ENCODE measurements at regions not wholly inside any gene's neighbourhood (a gene's known extent, or its start where the extent isn't known, plus 50 kb on each side); places are given as distances from the start of the nearest gene placed in this dataset.
"Not testable (repeated sequence)": the region's sequence is repeated elsewhere in the genome, so short reads cannot be mapped to it uniquely, and the experiment has no call there.

GRCh38 chr5:174459832-174460448 lies 264.4 kb upstream of the MSX2 start:
- no peak for DNase-seq
- no peak for TF ChIP-seq CTCF (IDR thresholded peaks at IDR 0.05; ENCODE audit: low read depth, low read length)
- H3K27ac ChIP-seq, result no peak overlapping the region
- H3K27me3 ChIP-seq (ENCODE audit: insufficient read depth, low read depth, severe bottlenecking), result peaks cover 34% of the 10 kb centered on the region
- H3K36me3 ChIP-seq, result no peaks in the 10 kb centered on the region
- H3K4me3 ChIP-seq (ENCODE audit: low read depth, low read length), result no peak overlapping the region
- H3K9me3 ChIP-seq (ENCODE audit: severe bottlenecking), result no peaks in the 10 kb centered on the region

- Histone ChIP-seq H3K36me3 (no peaks in the 10 kb centered on the region), H3K27me3 (ENCODE audit: insufficient read depth, low read depth, severe bottlenecking) (peaks cover 24% of the 10 kb centered on the region)
- TF ChIP-seq CTCF (IDR thresholded peaks at IDR 0.05; ENCODE audit: low read depth, low read length), result no peak
Measured at GRCh38 chr5:174462129-174462528, 262.3 kb upstream of the MSX2 start.

GRCh38 chr5:174464504-174465165 lies 259.7 kb upstream of the MSX2 start:
- no peak overlapping the region for H3K27ac ChIP-seq
- no peak for TF ChIP-seq CTCF (IDR thresholded peaks at IDR 0.05; ENCODE audit: low read depth, low read length)
- H3K4me3 ChIP-seq (ENCODE audit: low read depth, low read length), result no peak overlapping the region
- H3K36me3 ChIP-seq, result no peaks in the 10 kb centered on the region
- H3K27me3 ChIP-seq (ENCODE audit: insufficient read depth, low read depth, severe bottlenecking), result peaks cover 9% of the 10 kb centered on the region
- H3K9me3 ChIP-seq (ENCODE audit: severe bottlenecking), result no peaks in the 10 kb centered on the region
- DNase-seq, result no peak

More at GRCh38 chr5:174462129-174462528, 262.3 kb upstream of the MSX2 start:
- Histone ChIP-seq H3K27ac (no peak overlapping the region), H3K9me3 (ENCODE audit: severe bottlenecking) (no peaks in the 10 kb centered on the region), H3K4me3 (ENCODE audit: low read depth, low read length) (no peak overlapping the region)
- no peak for DNase-seq

GRCh38 chr5:174471528-174471927 lies 252.9 kb upstream of the MSX2 start:
- H3K27ac ChIP-seq; H3K9me3 ChIP-seq (ENCODE audit: severe bottlenecking); H3K36me3 ChIP-seq; DNase-seq; H3K27me3 ChIP-seq (ENCODE audit: insufficient read depth, low read depth, severe bottlenecking); H3K4me3 ChIP-seq (ENCODE audit: low read depth, low read length): not testable (repeated sequence)

GRCh38 chr5:174472956-174473355 lies 251.4 kb upstream of the MSX2 start:
- Histone ChIP-seq H3K27ac (no peak overlapping the region), H3K36me3 (no peaks in the 10 kb centered on the region), H3K4me3 (ENCODE audit: low read depth, low read length) (no peak overlapping the region), H3K27me3 (ENCODE audit: insufficient read depth, low read depth, severe bottlenecking) (no peaks in the 10 kb centered on the region), H3K9me3 (ENCODE audit: severe bottlenecking) (no peaks in the 10 kb centered on the region)
- no peak for DNase-seq
- TF ChIP-seq CTCF (IDR thresholded peaks at IDR 0.05; ENCODE audit: low read depth, low read length), result no peak

GRCh38 chr5:174476001-174476400 lies 248.4 kb upstream of the MSX2 start:
- H3K4me3 ChIP-seq (ENCODE audit: low read depth, low read length); DNase-seq: not testable (repeated sequence)

GRCh38 chr5:174479325-174479724 lies 245.1 kb upstream of the MSX2 start:
- Histone ChIP-seq H3K36me3 (no peaks in the 10 kb centered on the region), H3K27ac (no peak overlapping the region), H3K4me3 (ENCODE audit: low read depth, low read length) (no peak overlapping the region), H3K9me3 (ENCODE audit: severe bottlenecking) (no peaks in the 10 kb centered on the region), H3K27me3 (ENCODE audit: insufficient read depth, low read depth, severe bottlenecking) (peaks cover 22% of the 10 kb centered on the region)
- DNase-seq, result no peak
- no peak for TF ChIP-seq CTCF (IDR thresholded peaks at IDR 0.05; ENCODE audit: low read depth, low read length)

More at GRCh38 chr5:174476001-174476400, 248.4 kb upstream of the MSX2 start:
- not testable (repeated sequence) for H3K27ac ChIP-seq; H3K9me3 ChIP-seq (ENCODE audit: severe bottlenecking); H3K27me3 ChIP-seq (ENCODE audit: insufficient read depth, low read depth, severe bottlenecking); H3K36me3 ChIP-seq
